Neural cell (in vitro differentiated cells): ENCODE measurements at regions not wholly inside any gene's neighbourhood (a gene's known extent, or its start where the extent isn't known, plus 50 kb on each side); places are given as distances from the start of the nearest gene placed in this dataset.

Experiments
- H2AFZ ChIP-seq: fragments of 200-600, 300-800 bp; sonication (generic), shearing (Covaris generic); 2 replicates; pipeline ENCODE4 v1.6.0; 2014; ENCODE audit warnings: low read depth, mild to moderate bottlenecking, antibody characterized with exemption, low read length, moderate library complexity
- H3F3A ChIP-seq: fragments of 200-600 bp; shearing (Covaris generic); 2 replicates; pipeline ENCODE4 v1.6.1; 2016; ENCODE audit warnings: mild to moderate bottlenecking, moderate library complexity, mixed read lengths, antibody characterized with exemption, low read length; ENCODE audit not compliant: insufficient read depth, poor library complexity, severe bottlenecking
- H3K27ac ChIP-seq: fragments of 200-600, 300-800 bp; sonication (generic), shearing (Covaris generic); 2 replicates; pipeline ENCODE4 v1.5.1; 2014; ENCODE audit warnings: mild to moderate bottlenecking, low read length, moderate library complexity
- H3K27me3 ChIP-seq: fragments of 300-800, 200-600 bp; sonication (generic), shearing (Covaris generic); 2 replicates; pipeline ENCODE4 v1.6.0; 2014; ENCODE audit warnings: mild to moderate bottlenecking, low read depth, low read length, moderate library complexity; ENCODE audit not compliant: insufficient read depth
- H3K36me3 ChIP-seq: fragments of 300-800, 200-600 bp; sonication (generic), shearing (Covaris generic); 2 replicates; pipeline ENCODE4 v1.5.1; 2014; ENCODE audit warnings: mild to moderate bottlenecking, antibody characterized with exemption, low read length, moderate library complexity; ENCODE audit not compliant: insufficient read depth
- H3K4me2 ChIP-seq: fragments of 300-800, 200-600 bp; sonication (generic), shearing (Covaris generic); 2 replicates; pipeline ENCODE4 v1.6.0; 2014; ENCODE audit warnings: mild to moderate bottlenecking, low read length
- H3K4me3 ChIP-seq: fragments of 300-800, 200-600 bp; sonication (generic), shearing (Covaris generic); 2 replicates; pipeline ENCODE4 v1.5.1; 2014; ENCODE audit warnings: mild to moderate bottlenecking, low read length, moderate library complexity
- H3K79me2 ChIP-seq: fragments of 200-600 bp; shearing (Covaris generic); replicated peaks from 2 replicates; pipeline ENCODE4 v1.6.0; 2014; ENCODE audit warnings: mild to moderate bottlenecking, low read length, moderate library complexity; ENCODE audit not compliant: insufficient read depth
- H3K9ac ChIP-seq: fragments of 300-800, 200-600 bp; sonication (generic), shearing (Covaris generic); 2 replicates; pipeline ENCODE4 v1.6.1; 2016; ENCODE audit warnings: mild to moderate bottlenecking, low read length, mixed read lengths
- H3K9me2 ChIP-seq: fragments of 200-600 bp; shearing (Covaris generic); 2 replicates; pipeline ENCODE4 v1.6.1; 2016; ENCODE audit warnings: mild to moderate bottlenecking, low read length, mixed read lengths; ENCODE audit not compliant: insufficient read depth
- H3K9me3 ChIP-seq: fragments of 200-600, 300-800 bp; sonication (generic), shearing (Covaris generic); 2 replicates; pipeline ENCODE4 v1.6.1; 2016; ENCODE audit warnings: mild to moderate bottlenecking, mixed run types, low read length, moderate library complexity, mixed read lengths
- H4K20me1 ChIP-seq: fragments of 200-600 bp; shearing (Covaris generic); 2 replicates; pipeline ENCODE4 v1.6.1; 2016; ENCODE audit warnings: mild to moderate bottlenecking, mixed run types; ENCODE audit not compliant: insufficient read depth
- CTCF ChIP-seq: fragments of 450-650 bp; IDR thresholded peaks from 2 replicates; pipeline ENCODE4 v1.5.1; 2014; ENCODE audit warnings: antibody characterized with exemption, mild to moderate bottlenecking, moderate library complexity; ENCODE audit not compliant: poor library complexity, severe bottlenecking
- EP300 ChIP-seq: fragments of 450-650 bp; conservative IDR thresholded peaks from 2 replicates; pipeline ENCODE4 v1.6.1; 2014; ENCODE audit warnings: antibody characterized with exemption, mild to moderate bottlenecking, moderate library complexity; ENCODE audit not compliant: poor library complexity, severe bottlenecking
- EZH2 ChIP-seq: fragments of 200-600, 300-800 bp; shearing (Covaris generic), sonication (generic); IDR thresholded peaks from 2 replicates; pipeline ENCODE4 v1.6.1; 2014; ENCODE audit warnings: antibody characterized with exemption, low read length, borderline replicate concordance, mild to moderate bottlenecking; ENCODE audit not compliant: insufficient read depth, poor library complexity, severe bottlenecking
- MXI1 ChIP-seq: fragments of 450-650 bp; conservative IDR thresholded peaks from 2 replicates; pipeline ENCODE4 v1.6.1; 2014; ENCODE audit warnings: antibody characterized with exemption, mild to moderate bottlenecking; ENCODE audit not compliant: poor library complexity, severe bottlenecking
- POLR2AphosphoS5 ChIP-seq: IDR thresholded peaks from 2 replicates; pipeline ENCODE4 v1.6.1; 2012
- RAD21 ChIP-seq: fragments of 450-650 bp; conservative IDR thresholded peaks from 2 replicates; pipeline ENCODE4 v1.6.1; 2014; ENCODE audit warnings: antibody characterized with exemption, mild to moderate bottlenecking, moderate library complexity
- REST ChIP-seq: IDR thresholded peaks from 2 replicates; pipeline ENCODE4 v1.6.1; 2012; ENCODE audit warnings: borderline replicate concordance
- SMC3 ChIP-seq: fragments of 450-650 bp; conservative IDR thresholded peaks from 2 replicates; pipeline ENCODE4 v1.6.1; 2014; ENCODE audit warnings: antibody characterized with exemption, mild to moderate bottlenecking, moderate library complexity; ENCODE audit not compliant: poor library complexity
- TAF1 ChIP-seq: IDR thresholded peaks from 2 replicates; pipeline ENCODE4 v1.6.1; 2012; ENCODE audit warnings: low read depth

- no peak overlapping the region for H3K27ac ChIP-seq
- H3F3A ChIP-seq = no peaks in the 10 kb centered on the region
- no peak overlapping the region for H2AFZ ChIP-seq
Measured at GRCh38 chr13:75226092-75226491, 255.9 kb downstream of the TBC1D4 start.

GRCh38 chr13:75225288-75226032 lies 256.5 kb downstream of the TBC1D4 start:
- Histone ChIP-seq H3K9me2 (no peaks in the 10 kb centered on the region), H3K36me3 (no peaks in the 10 kb centered on the region), H4K20me1 (no peaks in the 10 kb centered on the region), H3K79me2 (no peaks in the 10 kb centered on the region), H3K4me3 (no peak overlapping the region), H2AFZ (no peak overlapping the region), H3K4me2 (no peak overlapping the region), H3K9ac (no peak overlapping the region), H3K27me3 (no peaks in the 10 kb centered on the region), H3F3A (no peaks in the 10 kb centered on the region), H3K27ac (no peak overlapping the region), H3K9me3 (no peaks in the 10 kb centered on the region)
- no peak for TF ChIP-seq TAF1

More at GRCh38 chr13:75226092-75226491, 255.9 kb downstream of the TBC1D4 start:
- Histone ChIP-seq H3K36me3 (no peaks in the 10 kb centered on the region), H3K9ac (no peak overlapping the region), H4K20me1 (no peaks in the 10 kb centered on the region), H3K4me2 (no peak overlapping the region), H3K9me3 (no peaks in the 10 kb centered on the region), H3K9me2 (no peaks in the 10 kb centered on the region), H3K79me2 (no peaks in the 10 kb centered on the region), H3K4me3 (no peak overlapping the region), H3K27me3 (no peaks in the 10 kb centered on the region)
- no peak for TF ChIP-seq REST
- TF ChIP-seq POLR2AphosphoS5 = no peak
- TF ChIP-seq MXI1 = no peak
- no peak for TF ChIP-seq CTCF
- no peak for TF ChIP-seq SMC3
- no peak for TF ChIP-seq TAF1
- TF ChIP-seq EZH2 = no peak
- no peak for TF ChIP-seq RAD21
- TF ChIP-seq EP300 = no peak
